GM20000 (cell line): ENCODE measurements at regions not wholly inside any gene's neighbourhood (a gene's known extent, or its start where the extent isn't known, plus 50 kb on each side); places are given as distances from the start of the nearest gene placed in this dataset.

Source experiments
- DNase-seq: peaks from one replicate; pipeline ENCODE4 v3.0.0; 2012; ENCODE audit warnings: low spot score
- TF ChIP-seq, protein P1 (sequence below): IDR thresholded peaks from 2 replicates; pipeline ENCODE4 v1.5.1; 2012; ENCODE audit warnings: mild to moderate bottlenecking, control low read depth; ENCODE audit errors: extremely low read depth, missing control alignments

DNA sequence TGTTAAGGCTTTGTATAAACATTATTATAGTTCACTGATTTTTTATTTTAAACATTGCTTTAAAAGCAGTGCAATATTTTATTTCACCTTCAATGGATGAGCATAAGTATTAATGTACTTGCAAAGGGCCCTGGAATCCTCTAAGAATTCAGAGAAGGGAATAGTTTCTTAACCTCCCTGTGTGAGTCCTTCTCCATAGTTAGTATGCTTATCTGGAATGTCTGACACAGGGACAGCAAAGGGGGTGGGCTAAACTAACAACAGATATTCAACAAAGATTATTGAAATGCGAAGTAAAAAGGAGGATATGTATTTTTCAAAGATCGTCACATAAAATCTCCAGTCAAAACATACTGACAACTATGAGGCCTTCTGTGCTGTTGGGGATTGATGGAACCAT is 300.4 kb downstream of the CENPW start:
- TF ChIP-seq, protein P1, sequence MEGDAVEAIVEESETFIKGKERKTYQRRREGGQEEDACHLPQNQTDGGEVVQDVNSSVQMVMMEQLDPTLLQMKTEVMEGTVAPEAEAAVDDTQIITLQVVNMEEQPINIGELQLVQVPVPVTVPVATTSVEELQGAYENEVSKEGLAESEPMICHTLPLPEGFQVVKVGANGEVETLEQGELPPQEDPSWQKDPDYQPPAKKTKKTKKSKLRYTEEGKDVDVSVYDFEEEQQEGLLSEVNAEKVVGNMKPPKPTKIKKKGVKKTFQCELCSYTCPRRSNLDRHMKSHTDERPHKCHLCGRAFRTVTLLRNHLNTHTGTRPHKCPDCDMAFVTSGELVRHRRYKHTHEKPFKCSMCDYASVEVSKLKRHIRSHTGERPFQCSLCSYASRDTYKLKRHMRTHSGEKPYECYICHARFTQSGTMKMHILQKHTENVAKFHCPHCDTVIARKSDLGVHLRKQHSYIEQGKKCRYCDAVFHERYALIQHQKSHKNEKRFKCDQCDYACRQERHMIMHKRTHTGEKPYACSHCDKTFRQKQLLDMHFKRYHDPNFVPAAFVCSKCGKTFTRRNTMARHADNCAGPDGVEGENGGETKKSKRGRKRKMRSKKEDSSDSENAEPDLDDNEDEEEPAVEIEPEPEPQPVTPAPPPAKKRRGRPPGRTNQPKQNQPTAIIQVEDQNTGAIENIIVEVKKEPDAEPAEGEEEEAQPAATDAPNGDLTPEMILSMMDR = no peak
- no peak for DNase-seq

DNA sequence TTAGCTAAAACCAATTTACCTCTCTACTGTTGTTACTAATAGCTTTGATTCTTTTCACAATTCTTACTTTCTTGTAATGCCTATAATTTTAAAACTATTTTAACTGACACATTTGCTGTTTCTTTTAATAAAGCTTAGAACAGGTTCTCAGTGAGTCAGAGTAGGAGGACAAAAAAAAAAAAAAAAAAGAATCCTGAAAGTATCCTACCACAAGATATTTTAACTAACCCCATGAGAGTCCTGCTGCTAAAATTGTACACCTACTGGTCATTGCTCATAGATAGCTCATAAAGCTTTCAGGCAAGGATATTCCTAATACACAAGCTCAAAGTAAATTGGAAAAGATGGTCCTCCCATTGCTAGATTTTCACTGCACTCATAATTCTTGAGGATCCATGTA is 301.0 kb downstream of the CENPW start:
- TF ChIP-seq, protein P1 = no peak
- DNase-seq = no peak

DNA sequence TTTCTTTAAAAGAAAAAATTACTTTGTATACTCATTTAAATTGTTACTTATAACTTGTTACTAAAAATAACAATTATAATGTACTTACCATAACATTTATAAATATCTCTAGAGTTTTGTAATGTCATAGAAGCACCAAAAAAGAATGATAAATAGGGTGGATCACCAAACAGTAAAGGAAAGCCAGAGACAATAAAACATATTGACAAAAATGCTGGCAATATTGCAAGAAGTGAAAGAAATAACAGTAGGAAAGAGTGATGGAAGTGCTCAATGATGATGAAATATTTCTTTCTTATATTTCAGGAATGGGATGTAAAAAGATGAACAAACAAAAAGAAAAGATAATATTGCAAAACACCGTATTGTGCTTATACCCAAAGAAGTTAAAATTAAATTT is 301.7 kb downstream of the CENPW start:
- no peak for DNase-seq
- TF ChIP-seq, protein P1 = no peak

DNA sequence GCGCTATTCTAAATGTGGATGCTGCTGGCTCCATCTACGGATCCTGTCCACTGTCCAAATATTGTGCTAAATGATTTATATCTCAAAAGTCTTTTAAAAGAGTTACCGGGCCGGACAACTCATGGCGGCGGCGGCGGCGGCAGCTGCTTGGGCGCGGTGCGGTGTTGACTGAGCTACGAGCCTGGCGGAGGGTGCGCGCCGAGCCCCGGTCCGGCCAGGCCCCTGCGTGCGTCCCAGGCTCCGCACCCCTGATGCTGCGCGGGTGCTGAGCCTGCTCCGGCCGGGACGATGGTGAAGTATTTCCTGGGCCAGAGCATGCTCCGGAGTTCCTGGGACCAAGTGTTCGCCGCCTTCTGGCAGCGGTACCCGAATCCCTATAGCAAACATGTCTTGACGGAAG is 303.4 kb downstream of the CENPW start:
- TF ChIP-seq, protein P1 = no peak
- DNase-seq = no peak

DNA sequence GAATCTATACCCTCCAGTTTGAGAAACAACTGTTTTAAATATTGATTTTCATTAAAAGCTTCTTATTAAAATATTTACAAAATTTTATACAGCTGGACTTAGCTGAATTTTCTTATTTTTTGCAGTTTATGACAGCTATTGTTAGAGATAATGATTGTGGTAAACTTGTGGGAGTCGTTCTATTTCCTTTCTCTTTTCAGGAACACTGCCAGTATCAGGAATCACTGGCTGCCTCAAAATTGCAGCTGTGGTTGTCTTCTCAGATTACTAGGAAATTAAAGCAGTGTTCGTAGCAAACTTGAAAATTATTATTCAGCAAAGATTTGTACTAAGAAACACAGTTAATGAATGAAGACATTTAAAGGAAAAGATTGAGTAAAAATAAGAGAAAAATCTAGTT is 311.0 kb downstream of the CENPW start:
- DNase-seq = no peak
- TF ChIP-seq, protein P1 = no peak

DNA sequence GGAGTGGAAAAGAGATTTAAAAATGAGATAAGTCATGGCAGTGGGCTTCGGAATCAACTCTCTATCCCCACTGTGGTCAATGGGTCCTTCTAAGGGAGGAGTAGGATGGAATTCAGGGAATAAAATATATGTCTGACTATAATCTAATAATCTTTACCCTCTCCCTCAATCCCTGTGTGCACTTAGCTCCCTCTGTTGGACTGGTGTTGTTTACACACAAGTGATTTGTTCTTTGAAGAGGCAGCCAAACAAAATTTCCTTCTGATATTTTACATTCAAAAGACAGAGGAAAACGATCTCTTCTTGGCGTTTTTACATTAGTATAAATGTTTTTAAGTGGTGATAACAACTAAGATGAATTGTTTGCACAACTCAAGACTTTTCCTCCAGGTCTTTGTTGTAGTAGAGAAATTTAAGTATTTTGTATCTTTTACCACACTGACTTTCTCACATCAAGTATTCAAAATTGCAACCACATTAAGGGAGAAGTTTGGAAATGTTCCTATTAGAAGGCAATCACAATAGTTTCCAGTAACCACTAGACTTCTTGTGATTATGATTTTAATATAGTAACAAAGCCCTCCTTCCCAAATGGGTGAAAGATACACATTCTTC is 317.8 kb downstream of the CENPW start:
- DNase-seq = no peak
- TF ChIP-seq, protein P1 = peak; percentile 28

DNA sequence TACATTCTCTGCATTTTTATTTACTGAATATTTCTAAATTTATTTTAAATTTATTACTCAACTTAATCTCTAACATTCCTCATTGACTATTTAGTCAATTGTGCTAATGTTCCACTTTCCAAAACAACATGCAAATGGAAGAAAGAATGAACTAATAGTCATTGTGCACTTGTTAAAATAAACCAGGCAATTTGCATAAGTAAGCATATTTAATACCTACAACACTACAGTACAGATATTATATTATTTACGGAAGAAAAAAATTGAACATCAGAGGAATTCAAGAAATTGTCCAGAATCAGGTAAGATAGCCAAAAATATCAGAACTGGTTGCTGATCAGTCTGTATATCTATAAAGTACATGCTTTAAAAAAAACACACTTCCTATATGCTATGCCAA is 320.5 kb downstream of the CENPW start:
- TF ChIP-seq, protein P1 = no peak

More for the DNA sequence above, 320.5 kb downstream of the CENPW start:
- DNase-seq = no peak
